Activated B cell treated with CpG ODN at 0.5 μM for 24 hours (primary cell): ENCODE measurements at regions not wholly inside any gene's neighbourhood (a gene's known extent, or its start where the extent isn't known, plus 50 kb on each side); places are given as distances from the start of the nearest gene placed in this dataset.
"Not testable (repeated sequence)": the region's sequence is repeated elsewhere in the genome, so short reads cannot be mapped to it uniquely, and the experiment has no call there.

Experiments used
- ATAC-seq: fragments of 200-7000 bp; cut with Tn5 transposase; one replicate; pipeline ENCODE4 v1.10.0; 2021; ENCODE audit warnings: low read depth, mild to moderate bottlenecking, moderate library complexity
- CTCF ChIA-PET: fragments of 350-600 bp; sonication (Branson Sonifier 250); formaldehyde crosslinking; loops from one replicate; lab custom pipeline; 2021; ENCODE audit warnings: antibody characterized with exemption; lab: Charles Lee
- POLR2A ChIA-PET: fragments of 350-600 bp; sonication (Branson Sonifier 250); formaldehyde crosslinking; loops from one replicate; lab custom pipeline; 2021; ENCODE audit warnings: antibody characterized with exemption; lab: Charles Lee
- DNase-seq: peaks from one replicate; pipeline ENCODE4 v3.0.0; 2022
- H3K27ac Mint-ChIP-seq: one replicate; pipeline ENCODE4 v1.8.0; 2020; ENCODE audit warnings: mixed read lengths
- H3K27me3 Mint-ChIP-seq: one replicate; pipeline ENCODE4 v1.8.0; 2021; ENCODE audit warnings: mixed read lengths
- H3K36me3 Mint-ChIP-seq: one replicate; pipeline ENCODE4 v1.8.0; 2021; ENCODE audit warnings: low read depth, mixed read lengths
- H3K4me1 Mint-ChIP-seq: one replicate; pipeline ENCODE4 v1.8.0; 2021; ENCODE audit warnings: mixed read lengths
- H3K4me3 Mint-ChIP-seq: one replicate; pipeline ENCODE4 v1.8.0; 2020; ENCODE audit warnings: mild to moderate bottlenecking, mixed read lengths
- H3K9me3 Mint-ChIP-seq: one replicate; pipeline ENCODE4 v1.8.0; 2020; ENCODE audit warnings: mixed read lengths
- intact Hi-C: fragments of 100-400 bp; cut with micrococcal nuclease; formaldehyde crosslinking; loops from one replicate; pipeline ENCODE4 v1.15.1; 2024
- TF ChIP-seq, protein P1 (sequence below): fragments of 200-600 bp; IDR thresholded peaks from one replicate; pipeline ENCODE4 v1.8.0; 2022; ENCODE audit warnings: antibody characterized with exemption, mild to moderate bottlenecking

DNA sequence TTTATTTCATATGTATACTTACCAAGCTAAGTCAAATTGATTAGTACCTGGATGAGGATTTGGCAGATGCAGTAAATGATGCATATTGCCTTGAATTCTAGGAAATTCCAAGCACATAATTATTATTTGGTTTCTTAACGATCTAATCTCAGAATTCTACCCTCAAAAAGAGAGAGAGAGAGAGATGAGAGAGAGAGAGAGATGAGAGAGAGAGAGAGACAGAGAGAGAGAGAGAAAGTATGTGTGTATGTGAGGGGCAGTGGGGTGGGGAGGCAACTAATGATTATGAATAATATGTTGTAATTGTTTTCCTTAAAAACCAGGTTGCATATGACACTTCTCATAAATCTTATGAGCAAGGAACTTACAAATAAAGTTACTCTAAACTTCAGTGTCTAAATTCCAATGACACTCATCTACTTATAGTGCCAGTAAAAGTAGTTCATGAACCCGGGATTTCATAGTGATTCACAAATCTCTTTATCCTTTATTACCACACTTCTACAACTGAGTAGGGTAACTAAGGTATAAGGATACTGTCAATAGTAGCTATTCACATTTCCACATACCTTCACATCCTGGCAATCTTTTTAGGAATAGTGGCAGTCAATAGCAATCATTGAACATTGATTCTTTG lies 60.5 kb upstream of the EDIL3 start:
- ATAC-seq, result no peak
- TF ChIP-seq, protein P1, sequence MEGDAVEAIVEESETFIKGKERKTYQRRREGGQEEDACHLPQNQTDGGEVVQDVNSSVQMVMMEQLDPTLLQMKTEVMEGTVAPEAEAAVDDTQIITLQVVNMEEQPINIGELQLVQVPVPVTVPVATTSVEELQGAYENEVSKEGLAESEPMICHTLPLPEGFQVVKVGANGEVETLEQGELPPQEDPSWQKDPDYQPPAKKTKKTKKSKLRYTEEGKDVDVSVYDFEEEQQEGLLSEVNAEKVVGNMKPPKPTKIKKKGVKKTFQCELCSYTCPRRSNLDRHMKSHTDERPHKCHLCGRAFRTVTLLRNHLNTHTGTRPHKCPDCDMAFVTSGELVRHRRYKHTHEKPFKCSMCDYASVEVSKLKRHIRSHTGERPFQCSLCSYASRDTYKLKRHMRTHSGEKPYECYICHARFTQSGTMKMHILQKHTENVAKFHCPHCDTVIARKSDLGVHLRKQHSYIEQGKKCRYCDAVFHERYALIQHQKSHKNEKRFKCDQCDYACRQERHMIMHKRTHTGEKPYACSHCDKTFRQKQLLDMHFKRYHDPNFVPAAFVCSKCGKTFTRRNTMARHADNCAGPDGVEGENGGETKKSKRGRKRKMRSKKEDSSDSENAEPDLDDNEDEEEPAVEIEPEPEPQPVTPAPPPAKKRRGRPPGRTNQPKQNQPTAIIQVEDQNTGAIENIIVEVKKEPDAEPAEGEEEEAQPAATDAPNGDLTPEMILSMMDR, result no peak
- H3K27me3 Mint-ChIP-seq, result no peaks in the 10 kb centered on the region
- ChIA-PET POLR2A (no interaction called here), CTCF (no interaction called here)
- no peak for DNase-seq
- H3K9me3 Mint-ChIP-seq, result no peaks in the 10 kb centered on the region
- H3K4me3 Mint-ChIP-seq, result no peak overlapping the region
- intact Hi-C loops, result no loop called here
- H3K27ac Mint-ChIP-seq, result no peak overlapping the region
- no peaks in the 10 kb centered on the region for H3K4me1 Mint-ChIP-seq
- H3K36me3 Mint-ChIP-seq, result no peaks in the 10 kb centered on the region

DNA sequence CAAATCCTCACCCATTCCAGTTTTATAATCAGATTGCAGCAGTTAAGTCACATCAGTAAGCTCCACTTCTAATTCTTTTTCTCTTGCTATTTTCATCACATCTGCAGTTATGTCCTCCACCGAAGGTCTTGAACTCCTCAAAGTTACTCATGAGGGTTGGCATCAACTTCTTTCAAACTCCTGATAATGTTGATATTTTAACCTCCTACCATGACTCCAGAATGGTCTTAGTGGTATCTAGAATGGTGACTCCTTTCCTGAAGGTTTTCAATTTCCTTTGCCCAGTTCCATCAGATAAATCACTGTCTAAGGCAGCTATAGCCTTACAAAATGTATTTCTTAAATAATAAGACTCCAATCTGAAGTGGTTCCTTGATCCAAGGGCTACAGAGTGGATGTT lies 53.8 kb upstream of the EDIL3 start:
- ATAC-seq (no peak), DNase-seq (no peak)
- no peaks in the 10 kb centered on the region for H3K27me3 Mint-ChIP-seq
- H3K4me3 Mint-ChIP-seq, result no peak overlapping the region
- no peaks in the 10 kb centered on the region for H3K36me3 Mint-ChIP-seq
- no peak overlapping the region for H3K27ac Mint-ChIP-seq
- intact Hi-C loops, result no loop called here
- ChIA-PET CTCF (no interaction called here), POLR2A (no interaction called here)
- TF ChIP-seq, protein P1, result no peak
- no peaks in the 10 kb centered on the region for H3K4me1 Mint-ChIP-seq
- H3K9me3 Mint-ChIP-seq, result peaks cover 5% of the 10 kb centered on the region

DNA sequence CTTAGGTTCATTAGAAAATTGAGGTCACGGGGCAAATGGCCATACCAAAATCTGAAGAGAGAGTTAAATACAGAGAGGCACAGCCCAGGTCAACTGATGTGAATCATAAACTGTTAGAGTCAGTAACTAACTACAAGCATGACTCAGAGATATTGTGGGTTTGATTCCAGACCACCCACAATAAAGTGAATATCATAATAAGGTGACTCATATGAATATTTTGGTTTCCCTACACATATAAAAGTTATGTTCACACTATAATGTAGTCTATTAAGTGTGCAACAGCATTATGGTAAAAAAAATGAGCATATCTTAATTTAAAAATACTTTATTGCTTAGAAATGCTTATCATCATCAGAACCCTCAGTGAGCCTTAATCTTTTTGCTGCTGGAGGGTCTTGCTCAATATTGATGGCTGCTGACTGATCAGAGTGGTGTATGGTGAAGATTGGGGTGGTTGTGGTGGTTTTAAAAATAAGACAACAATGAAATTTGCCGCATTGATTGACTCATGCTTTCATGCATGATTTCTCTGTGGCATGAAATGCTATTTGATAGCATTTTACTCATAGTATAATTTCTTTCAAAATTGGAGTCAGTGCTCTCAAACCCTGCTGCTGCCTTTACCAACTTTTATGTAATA lies 53.1 kb upstream of the EDIL3 start:
- peaks cover 5% of the 10 kb centered on the region for H3K9me3 Mint-ChIP-seq
- DNase-seq (no peak), ATAC-seq (no peak)
- POLR2A ChIA-PET, result no interaction called here
- H3K27ac Mint-ChIP-seq, result no peak overlapping the region
- TF ChIP-seq, protein P1, result no peak
- H3K4me1 Mint-ChIP-seq, result no peaks in the 10 kb centered on the region
- H3K4me3 Mint-ChIP-seq, result no peak overlapping the region
- no peaks in the 10 kb centered on the region for H3K27me3 Mint-ChIP-seq
- CTCF ChIA-PET, result no interaction called here
- intact Hi-C loops, result no loop called here
- H3K36me3 Mint-ChIP-seq, result no peaks in the 10 kb centered on the region

DNA sequence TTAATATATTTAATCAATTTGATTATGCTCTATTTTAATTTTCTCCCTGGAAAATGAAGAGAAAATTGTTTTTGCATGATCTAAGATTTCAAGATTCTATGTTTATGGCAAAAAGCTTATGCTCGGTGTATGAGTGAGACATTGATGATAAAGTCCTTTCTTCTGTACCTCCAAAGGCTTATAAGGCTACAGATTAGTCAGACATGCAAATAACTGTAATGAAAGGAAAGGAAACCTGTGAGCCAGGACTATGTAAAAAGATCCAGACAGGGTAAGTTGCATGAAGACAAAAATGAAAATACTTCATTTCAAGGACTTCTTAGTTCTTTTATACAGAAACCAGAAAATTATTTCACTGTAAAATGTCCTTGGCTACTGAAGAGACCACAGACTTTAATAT lies 52.2 kb upstream of the EDIL3 start:
- ATAC-seq, result no peak
- Mint-ChIP-seq H3K27ac (no peak overlapping the region), H3K36me3 (no peaks in the 10 kb centered on the region), H3K9me3 (peaks cover 5% of the 10 kb centered on the region), H3K27me3 (no peaks in the 10 kb centered on the region), H3K4me3 (no peak overlapping the region), H3K4me1 (no peaks in the 10 kb centered on the region)
- ChIA-PET POLR2A (no interaction called here), CTCF (no interaction called here)
- DNase-seq, result no peak
- intact Hi-C loops, result no loop called here
- TF ChIP-seq, protein P1, result no peak

DNA sequence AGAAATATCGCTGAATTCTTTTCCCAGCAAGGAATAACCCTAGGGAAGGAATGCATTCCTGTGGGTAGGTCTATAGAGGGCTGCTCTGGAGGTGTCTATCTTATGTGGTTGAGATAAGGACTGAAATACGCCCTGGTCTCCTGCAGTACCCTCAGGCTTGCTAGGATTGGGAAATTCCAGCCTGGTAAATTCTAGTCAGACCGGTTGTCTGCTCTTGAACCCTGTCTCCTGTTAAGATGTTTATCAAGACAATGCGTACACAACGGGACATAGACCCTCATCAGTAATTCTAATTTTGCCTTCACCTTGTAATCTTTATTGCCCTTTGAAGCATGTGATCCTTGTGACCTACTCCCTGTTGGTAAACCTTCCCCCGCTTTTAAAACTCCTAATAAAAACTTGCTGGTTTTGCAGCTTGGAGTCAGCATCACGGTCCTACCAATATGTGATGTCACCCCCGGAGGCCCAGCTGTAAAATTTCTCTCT lies 51.2 kb upstream of the EDIL3 start:
- ATAC-seq, H3K9me3 Mint-ChIP-seq, H3K27me3 Mint-ChIP-seq, H3K4me3 Mint-ChIP-seq, H3K36me3 Mint-ChIP-seq, DNase-seq, H3K4me1 Mint-ChIP-seq, intact Hi-C loops, POLR2A ChIA-PET, H3K27ac Mint-ChIP-seq, CTCF ChIA-PET: not testable (repeated sequence)
